SK-N-SH (cell line): ENCODE measurements at regions not wholly inside any gene's neighbourhood (a gene's known extent, or its start where the extent isn't known, plus 50 kb on each side); places are given as distances from the start of the nearest gene placed in this dataset.

ENCODE experiments used
- CTCF ChIP-seq: fragments of 200-600 bp; sonication (generic); IDR thresholded peaks from 2 replicates; pipeline ENCODE4 v1.6.1; 2017; ENCODE audit warnings: antibody characterized with exemption, mild to moderate bottlenecking, moderate library complexity
- EZH2phosphoT487 ChIP-seq: fragments of 200-600 bp; sonication (generic); IDR thresholded peaks from 2 replicates; pipeline ENCODE4 v1.6.1; 2017; ENCODE audit warnings: low read depth, mixed run types, mild to moderate bottlenecking, antibody characterized with exemption, moderate library complexity, borderline replicate concordance
- FOSL2 ChIP-seq: IDR thresholded peaks from 2 replicates; pipeline ENCODE4 v1.4.0; 2012; ENCODE audit warnings: low read depth, mild to moderate bottlenecking, moderate library complexity, borderline replicate concordance
- JUND ChIP-seq: IDR thresholded peaks from 2 replicates; pipeline ENCODE4 v1.4.0; 2012
- POLR2AphosphoS5 ChIP-seq: IDR thresholded peaks from 2 replicates; pipeline ENCODE4 v1.6.1; 2012; ENCODE audit warnings: low read depth, low read length
- RFX5 ChIP-seq: IDR thresholded peaks from 2 replicates; pipeline ENCODE4 v1.6.1; 2012; ENCODE audit warnings: mild to moderate bottlenecking, improper control_type of control experiment, low read length
- RXRA ChIP-seq: IDR thresholded peaks from 2 replicates; pipeline ENCODE4 v1.4.0; 2012; ENCODE audit warnings: low read depth, mild to moderate bottlenecking, borderline replicate concordance
- SIN3A ChIP-seq: IDR thresholded peaks from 2 replicates; pipeline ENCODE4 v1.6.1; 2012; ENCODE audit warnings: low read depth, mild to moderate bottlenecking, low read length, moderate library complexity, borderline replicate concordance
- TF ChIP-seq, protein P1 (sequence below): IDR thresholded peaks from 2 replicates; pipeline ENCODE4 v1.4.0; 2012; ENCODE audit warnings: low read depth, borderline replicate concordance
- TF ChIP-seq, protein P2 (sequence below): IDR thresholded peaks from 2 replicates; pipeline ENCODE4 v1.6.1; 2012; ENCODE audit warnings: mild to moderate bottlenecking, low read depth, low read length, moderate library complexity

- no peak for TF ChIP-seq CTCF
- no peak for TF ChIP-seq JUND
- TF ChIP-seq SIN3A = no peak
- TF ChIP-seq EZH2phosphoT487 = no peak
- TF ChIP-seq RXRA = no peak
- TF ChIP-seq, protein P1, sequence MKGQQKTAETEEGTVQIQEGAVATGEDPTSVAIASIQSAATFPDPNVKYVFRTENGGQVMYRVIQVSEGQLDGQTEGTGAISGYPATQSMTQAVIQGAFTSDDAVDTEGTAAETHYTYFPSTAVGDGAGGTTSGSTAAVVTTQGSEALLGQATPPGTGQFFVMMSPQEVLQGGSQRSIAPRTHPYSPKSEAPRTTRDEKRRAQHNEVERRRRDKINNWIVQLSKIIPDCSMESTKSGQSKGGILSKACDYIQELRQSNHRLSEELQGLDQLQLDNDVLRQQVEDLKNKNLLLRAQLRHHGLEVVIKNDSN = no peak
- no peak for TF ChIP-seq POLR2AphosphoS5
- no peak for TF ChIP-seq RFX5
- TF ChIP-seq FOSL2 = no peak
- TF ChIP-seq, protein P2, sequence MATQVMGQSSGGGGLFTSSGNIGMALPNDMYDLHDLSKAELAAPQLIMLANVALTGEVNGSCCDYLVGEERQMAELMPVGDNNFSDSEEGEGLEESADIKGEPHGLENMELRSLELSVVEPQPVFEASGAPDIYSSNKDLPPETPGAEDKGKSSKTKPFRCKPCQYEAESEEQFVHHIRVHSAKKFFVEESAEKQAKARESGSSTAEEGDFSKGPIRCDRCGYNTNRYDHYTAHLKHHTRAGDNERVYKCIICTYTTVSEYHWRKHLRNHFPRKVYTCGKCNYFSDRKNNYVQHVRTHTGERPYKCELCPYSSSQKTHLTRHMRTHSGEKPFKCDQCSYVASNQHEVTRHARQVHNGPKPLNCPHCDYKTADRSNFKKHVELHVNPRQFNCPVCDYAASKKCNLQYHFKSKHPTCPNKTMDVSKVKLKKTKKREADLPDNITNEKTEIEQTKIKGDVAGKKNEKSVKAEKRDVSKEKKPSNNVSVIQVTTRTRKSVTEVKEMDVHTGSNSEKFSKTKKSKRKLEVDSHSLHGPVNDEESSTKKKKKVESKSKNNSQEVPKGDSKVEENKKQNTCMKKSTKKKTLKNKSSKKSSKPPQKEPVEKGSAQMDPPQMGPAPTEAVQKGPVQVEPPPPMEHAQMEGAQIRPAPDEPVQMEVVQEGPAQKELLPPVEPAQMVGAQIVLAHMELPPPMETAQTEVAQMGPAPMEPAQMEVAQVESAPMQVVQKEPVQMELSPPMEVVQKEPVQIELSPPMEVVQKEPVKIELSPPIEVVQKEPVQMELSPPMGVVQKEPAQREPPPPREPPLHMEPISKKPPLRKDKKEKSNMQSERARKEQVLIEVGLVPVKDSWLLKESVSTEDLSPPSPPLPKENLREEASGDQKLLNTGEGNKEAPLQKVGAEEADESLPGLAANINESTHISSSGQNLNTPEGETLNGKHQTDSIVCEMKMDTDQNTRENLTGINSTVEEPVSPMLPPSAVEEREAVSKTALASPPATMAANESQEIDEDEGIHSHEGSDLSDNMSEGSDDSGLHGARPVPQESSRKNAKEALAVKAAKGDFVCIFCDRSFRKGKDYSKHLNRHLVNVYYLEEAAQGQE = no peak
Measured at GRCh38 chr13:37181620-37182019, 76.2 kb upstream of the CSNK1A1L start.
